HepG2 (cell line): ENCODE measurements at regions not wholly inside any gene's neighbourhood (a gene's known extent, or its start where the extent isn't known, plus 50 kb on each side); places are given as distances from the start of the nearest gene placed in this dataset.

Source experiments
- ATAC-seq: fragments of 200-7000 bp; cut with Tn5 transposase; 3 replicates; pipeline ENCODE4 v1.9.1; 2020; ENCODE audit warnings: mild to moderate bottlenecking, moderate library complexity
- BruUV-seq: library from RNA; stranded (reverse); fragments of 400-500 nt; replicated peaks from 2 replicates; lab custom pipeline; 2021; lab: Mats Ljungman, UMichigan
- CTCF ChIA-PET: fragments of 300-600 bp; formaldehyde crosslinking; extraction: SDS; loops from one replicate; lab custom pipeline; 2021; ENCODE audit warnings: low total read pairs, inconsistent platforms, low intra/inter-chr PET ratio; lab: Yijun Ruan, JAX
- POLR2A ChIA-PET: fragments of 350-600 bp; sonication (Branson Sonifier 250); formaldehyde crosslinking; loops from one replicate; lab custom pipeline; 2020; ENCODE audit warnings: antibody characterized with exemption, inconsistent platforms; lab: Yijun Ruan, JAX
- DNase-seq: peaks from one replicate; pipeline ENCODE4 v3.0.0-alpha.2; 2015; ENCODE audit warnings: low spot score
- FAIRE-seq: peaks from 3 replicates; lab custom pipeline; 2011; peaks lifted over from hg19 to GRCh38; lab: Jason Lieb, UNC
- H2AFZ ChIP-seq: one replicate; pipeline ENCODE4 v1.6.1; 2011; ENCODE audit warnings: low read length, inconsistent platforms
- H3K27ac ChIP-seq: fragments of 300-600 bp; 3 replicates; pipeline ENCODE4 v1.8.0; 2011; ENCODE audit warnings: mixed run types, mild to moderate bottlenecking, mixed read lengths, low read length, inconsistent platforms; ENCODE audit not compliant: insufficient read depth; ENCODE audit errors: extremely low read length
- H3K27me3 ChIP-seq, 2 experiments: fragments of 200-600 bp in 1 of 2; 2 replicates in 1 of 2; 3 replicates in 1 of 2; pipeline versions ENCODE4 v1.6.0 to v1.8.0; 2011; ENCODE audit warnings: low read length in 2 of 2, mild to moderate bottlenecking in 2 of 2, moderate library complexity in 2 of 2, inconsistent platforms in 1 of 2; ENCODE audit not compliant: insufficient read depth in 2 of 2, control insufficient read depth in 1 of 2
- H3K36me3 ChIP-seq, 2 experiments: fragments of 200-600 bp in 1 of 2; replicated peaks in 1 of 2; 2 replicates in 1 of 2; 3 replicates in 1 of 2; pipeline versions ENCODE4 v1.5.1 to v1.8.0; 2011; ENCODE audit warnings: low read length in 2 of 2, inconsistent platforms in 1 of 2; ENCODE audit not compliant: insufficient read depth in 2 of 2, control insufficient read depth in 1 of 2
- H3K4me1 ChIP-seq: 2 replicates; pipeline ENCODE4 v1.5.1; 2012; ENCODE audit warnings: low read length, inconsistent platforms; ENCODE audit not compliant: insufficient read depth
- H3K4me2 ChIP-seq: 2 replicates; pipeline ENCODE4 v1.6.0; 2011; ENCODE audit warnings: low read depth, low read length, inconsistent platforms
- H3K4me3 ChIP-seq, 3 experiments: fragments of 200-600 bp in 1 of 3; sonication (generic), shearing (Covaris generic) in 1 of 3; replicated peaks in 1 of 3; 2 replicates each; pipeline ENCODE4 v1.5.1; 2011 to 2016; ENCODE audit warnings: low read length in 3 of 3, inconsistent platforms in 2 of 3, low read depth in 2 of 3, mild to moderate bottlenecking in 2 of 3, control low read depth in 1 of 3, mixed read lengths in 1 of 3; ENCODE audit not compliant: insufficient read depth in 1 of 3
- H3K79me2 ChIP-seq: one replicate; pipeline ENCODE4 v1.6.1; 2011; ENCODE audit warnings: low read length, inconsistent platforms; ENCODE audit not compliant: insufficient read depth
- H3K9ac ChIP-seq: 2 replicates; pipeline ENCODE4 v1.6.0; 2011; ENCODE audit warnings: mild to moderate bottlenecking, low read depth, low read length, inconsistent platforms; ENCODE audit not compliant: insufficient read depth
- H3K9me3 ChIP-seq: 2 replicates; pipeline ENCODE4 v1.5.1; 2012; ENCODE audit warnings: mild to moderate bottlenecking, low read length
- H4K20me1 ChIP-seq: 2 replicates; pipeline ENCODE4 v1.6.0; 2011; ENCODE audit warnings: inconsistent platforms, mild to moderate bottlenecking, low read length, moderate library complexity; ENCODE audit not compliant: insufficient read depth
- GPBP1L1 ChIP-seq: sonication (generic); formaldehyde crosslinking; IDR thresholded peaks from 2 replicates; pipeline ENCODE4 v1.5.0; 2020; ENCODE audit warnings: mild to moderate bottlenecking, missing genetic modification reagents
- KDM3A ChIP-seq: IDR thresholded peaks from 2 replicates; pipeline ENCODE4 v1.6.1; 2018; ENCODE audit warnings: low read depth, missing compliant biosample characterization
- MYNN ChIP-seq: sonication (generic); formaldehyde crosslinking; IDR thresholded peaks from 2 replicates; pipeline ENCODE4 v1.4.0; 2020; ENCODE audit warnings: mild to moderate bottlenecking, low read depth, missing genetic modification reagents
- SMYD3 ChIP-seq: sonication (generic); formaldehyde crosslinking; IDR thresholded peaks from 2 replicates; pipeline ENCODE4 v1.8.1; 2023; ENCODE audit warnings: mild to moderate bottlenecking, missing genetic modification reagents
- SP2 ChIP-seq: sonication (generic); formaldehyde crosslinking; IDR thresholded peaks from 2 replicates; pipeline ENCODE4 v1.5.1; 2020; ENCODE audit warnings: mild to moderate bottlenecking, missing genetic modification reagents
- TEF ChIP-seq: sonication (generic); formaldehyde crosslinking; IDR thresholded peaks from 2 replicates; pipeline ENCODE4 v1.5.0; 2020; ENCODE audit warnings: missing genetic modification reagents
- ZNF264 ChIP-seq: sonication (generic); formaldehyde crosslinking; IDR thresholded peaks from 2 replicates; pipeline ENCODE4 v1.4.0; 2020; ENCODE audit warnings: missing genetic modification reagents
- ZNF274 ChIP-seq: sonication (generic); formaldehyde crosslinking; IDR thresholded peaks from 2 replicates; pipeline ENCODE4 v1.5.1; 2020; ENCODE audit warnings: mild to moderate bottlenecking, missing genetic modification reagents
- ZNF557 ChIP-seq: sonication (generic); formaldehyde crosslinking; IDR thresholded peaks from 2 replicates; pipeline ENCODE4 v1.4.0; 2020; ENCODE audit warnings: missing genetic modification reagents
- ZNF772 ChIP-seq: sonication (generic); formaldehyde crosslinking; IDR thresholded peaks from 2 replicates; pipeline ENCODE4 v1.5.0; 2020; ENCODE audit warnings: mild to moderate bottlenecking, missing genetic modification reagents
- WGBS: methylation state at CpG from one replicate; pipeline ENCODE4 v1.1.6; 2017; ENCODE audit warnings: low lambda C conversion rate; 5-methylcytosine and 5-hydroxymethylcytosine counted together
- in situ Hi-C: cut with HindIII; loops from 2 replicates; pipeline ENCODE4 v1.10.0; 2017; ENCODE audit warnings: low pct_unique_long_range_greater_than_20kb; ENCODE audit not compliant: extremely low pct_ligation_motif_present
- intact Hi-C: fragments of 100-400 bp; cut with micrococcal nuclease; formaldehyde crosslinking; loops from one replicate; pipeline ENCODE4 v1.10.0; 2022; ENCODE audit not compliant: unreplicated experiment
- TF ChIP-seq, protein P1 (sequence below): sonication (generic); formaldehyde crosslinking; IDR thresholded peaks from 2 replicates; pipeline ENCODE4 v1.8.1; 2023; ENCODE audit warnings: mild to moderate bottlenecking, inconsistent platforms, moderate library complexity, missing genetic modification reagents, borderline replicate concordance

DNA sequence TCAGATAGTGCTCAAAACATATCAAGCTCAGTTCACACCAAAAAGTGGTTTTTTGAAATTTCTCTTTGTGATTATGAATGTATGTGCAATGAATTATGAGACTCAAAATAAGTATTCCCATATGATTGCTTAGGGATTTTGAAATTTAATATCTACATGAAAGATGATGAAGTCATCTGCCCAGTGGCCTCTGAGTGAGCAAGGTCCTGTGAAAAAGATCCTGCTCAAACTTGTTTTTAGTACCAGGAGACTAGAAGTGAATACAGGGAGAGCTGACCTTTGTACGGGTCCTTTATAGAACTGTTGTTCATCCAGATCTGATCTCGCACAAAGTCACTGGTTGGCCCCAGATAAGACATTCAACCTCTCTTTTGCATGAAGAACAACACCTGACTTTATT is 151.9 kb upstream of the MAF start:
- Histone ChIP-seq H3K27me3 (no peaks in the 10 kb centered on the region), H3K9ac (no peak overlapping the region), H3K4me3 (no peak overlapping the region), H4K20me1 (no peaks in the 10 kb centered on the region), H2AFZ (no peak overlapping the region), H3K36me3 (no peaks in the 10 kb centered on the region), H3K4me2 (no peak overlapping the region), H3K9me3 (peaks cover 40% of the 10 kb centered on the region), H3K4me1 (no peaks in the 10 kb centered on the region), H3K27ac (no peak overlapping the region), H3K79me2 (no peaks in the 10 kb centered on the region)
- no peak for ATAC-seq
- in situ Hi-C loops (no loop called here), intact Hi-C loops (no loop called here)
- no TSS peak for BruUV-seq
- no peak for TF ChIP-seq SMYD3 (CRISPR knock-in tag)
- TF ChIP-seq KDM3A = no peak
- no peak for TF ChIP-seq ZNF274
- TF ChIP-seq ZNF557 (CRISPR knock-in tag) = no peak
- TF ChIP-seq, protein P1, sequence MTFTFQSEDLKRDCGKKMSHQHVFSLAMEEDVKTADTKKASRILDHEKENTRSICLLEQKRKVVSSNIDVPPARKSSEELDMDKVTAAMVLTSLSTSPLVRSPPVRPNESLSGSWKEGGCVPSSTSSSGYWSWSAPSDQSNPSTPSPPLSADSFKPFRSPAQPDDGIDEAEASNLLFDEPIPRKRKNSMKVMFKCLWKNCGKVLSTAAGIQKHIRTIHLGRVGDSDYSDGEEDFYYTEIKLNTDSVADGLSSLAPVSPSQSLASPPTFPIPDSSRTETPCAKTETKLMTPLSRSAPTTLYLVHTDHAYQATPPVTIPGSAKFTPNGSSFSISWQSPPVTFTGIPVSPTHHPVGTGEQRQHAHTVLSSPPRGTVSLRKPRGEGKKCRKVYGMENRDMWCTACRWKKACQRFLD = no peak
- no peak for TF ChIP-seq SP2 (CRISPR knock-in tag)
- TF ChIP-seq MYNN (CRISPR knock-in tag) = no peak
- TF ChIP-seq ZNF772 (CRISPR knock-in tag) = no peak
- TF ChIP-seq GPBP1L1 = no peak
- TF ChIP-seq ZNF264 (CRISPR knock-in tag) = no peak
- TF ChIP-seq TEF = no peak
- DNase-seq = no peak
- WGBS = 23% methylated on average over 2 of the region's 2 CpGs
- ChIA-PET CTCF (no interaction called here), POLR2A (no interaction called here)
- FAIRE-seq = no peak
